Hepatocyte (in vitro differentiated cells): ENCODE measurements at regions not wholly inside any gene's neighbourhood (a gene's known extent, or its start where the extent isn't known, plus 50 kb on each side); places are given as distances from the start of the nearest gene placed in this dataset.

ENCODE experiments used
- DNase-seq: peaks from one replicate; pipeline ENCODE4 v3.0.0-alpha.2; 2016; ENCODE audit warnings: low spot score
- H2AFZ ChIP-seq: fragments of 200-600 bp; sonication (generic); 2 replicates; pipeline ENCODE4 v1.6.0; 2016; ENCODE audit warnings: antibody characterized with exemption, mild to moderate bottlenecking
- H3K27ac ChIP-seq: fragments of 200-600 bp; sonication (generic); 2 replicates; pipeline ENCODE4 v1.5.1; 2016; ENCODE audit warnings: mild to moderate bottlenecking
- H3K27me3 ChIP-seq: fragments of 200-600 bp; sonication (generic); 2 replicates; pipeline ENCODE4 v1.6.1; 2016
- H3K36me3 ChIP-seq: fragments of 200-600 bp; sonication (generic); replicated peaks from 2 replicates; pipeline ENCODE4 v1.5.1; 2016; ENCODE audit warnings: low read depth; ENCODE audit not compliant: insufficient read depth
- H3K4me1 ChIP-seq: fragments of 200-600 bp; sonication (generic); 2 replicates; pipeline ENCODE4 v1.5.1; 2016; ENCODE audit warnings: mild to moderate bottlenecking, moderate library complexity; ENCODE audit not compliant: insufficient read depth
- H3K4me2 ChIP-seq: fragments of 200-600 bp; sonication (generic); 2 replicates; pipeline ENCODE4 v1.6.0; 2016
- H3K4me3 ChIP-seq: fragments of 200-600 bp; sonication (generic); 2 replicates; pipeline ENCODE4 v1.5.1; 2016; ENCODE audit warnings: mild to moderate bottlenecking
- H3K79me2 ChIP-seq: fragments of 200-600 bp; sonication (generic); 2 replicates; pipeline ENCODE4 v1.6.0; 2017; ENCODE audit warnings: mild to moderate bottlenecking
- H3K9me2 ChIP-seq: fragments of 200-600 bp; sonication (generic); replicated peaks from 2 replicates; pipeline ENCODE4 v1.6.0; 2017; ENCODE audit warnings: mild to moderate bottlenecking; ENCODE audit not compliant: insufficient read depth
- H3K9me3 ChIP-seq: fragments of 200-600 bp; sonication (generic); 2 replicates; pipeline ENCODE4 v1.5.1; 2016; ENCODE audit warnings: low read depth, mild to moderate bottlenecking
- H4K20me1 ChIP-seq: fragments of 200-600 bp; sonication (generic); 2 replicates; pipeline ENCODE4 v1.6.0; 2016; ENCODE audit warnings: mild to moderate bottlenecking; ENCODE audit not compliant: insufficient read depth, poor library complexity, severe bottlenecking
- EZH2 ChIP-seq: fragments of 200-600 bp; sonication (generic); IDR thresholded peaks from 2 replicates; pipeline ENCODE4 v1.6.1; 2016; ENCODE audit warnings: antibody characterized with exemption, mild to moderate bottlenecking, borderline replicate concordance
- EZH2phosphoT487 ChIP-seq: fragments of 200-600 bp; sonication (generic); IDR thresholded peaks from one replicate; pipeline ENCODE4 v1.6.1; 2018; ENCODE audit warnings: antibody characterized with exemption, mild to moderate bottlenecking, low read depth, moderate library complexity; ENCODE audit not compliant: unreplicated experiment, severe bottlenecking
- WGBS: methylation state at CpG from one replicate; pipeline ENCODE4 v1.1.6; 2016; ENCODE audit warnings: low lambda C conversion rate; ENCODE audit errors: missing lambda C conversion rate; 5-methylcytosine and 5-hydroxymethylcytosine counted together
- TF ChIP-seq, protein P1 (sequence below): fragments of 200-600 bp; sonication (generic); IDR thresholded peaks from 2 replicates; pipeline ENCODE4 v1.5.1; 2016; ENCODE audit warnings: antibody characterized with exemption, mild to moderate bottlenecking; ENCODE audit not compliant: poor library complexity

DNA sequence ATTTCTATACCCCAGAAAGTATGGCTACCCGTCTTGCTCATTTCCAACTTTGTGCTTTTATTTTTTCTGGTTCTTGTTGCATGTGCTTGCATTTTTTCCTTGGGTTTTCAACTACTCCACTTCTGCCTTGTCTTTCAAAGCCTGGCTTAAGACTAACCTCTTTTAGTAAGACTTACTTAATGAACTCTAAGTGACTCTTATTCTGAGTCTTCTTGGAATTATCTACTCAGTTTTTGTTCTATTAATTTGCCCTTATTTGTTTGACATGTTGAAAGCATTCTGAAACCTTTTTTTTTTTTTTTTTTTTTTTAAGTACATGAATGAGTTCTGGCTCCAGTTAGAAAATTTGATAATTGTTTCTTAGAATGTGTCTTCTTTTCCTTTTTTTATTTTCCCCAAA, 74.8 kb downstream of the SLIT2 start:
- TF ChIP-seq, protein P1, sequence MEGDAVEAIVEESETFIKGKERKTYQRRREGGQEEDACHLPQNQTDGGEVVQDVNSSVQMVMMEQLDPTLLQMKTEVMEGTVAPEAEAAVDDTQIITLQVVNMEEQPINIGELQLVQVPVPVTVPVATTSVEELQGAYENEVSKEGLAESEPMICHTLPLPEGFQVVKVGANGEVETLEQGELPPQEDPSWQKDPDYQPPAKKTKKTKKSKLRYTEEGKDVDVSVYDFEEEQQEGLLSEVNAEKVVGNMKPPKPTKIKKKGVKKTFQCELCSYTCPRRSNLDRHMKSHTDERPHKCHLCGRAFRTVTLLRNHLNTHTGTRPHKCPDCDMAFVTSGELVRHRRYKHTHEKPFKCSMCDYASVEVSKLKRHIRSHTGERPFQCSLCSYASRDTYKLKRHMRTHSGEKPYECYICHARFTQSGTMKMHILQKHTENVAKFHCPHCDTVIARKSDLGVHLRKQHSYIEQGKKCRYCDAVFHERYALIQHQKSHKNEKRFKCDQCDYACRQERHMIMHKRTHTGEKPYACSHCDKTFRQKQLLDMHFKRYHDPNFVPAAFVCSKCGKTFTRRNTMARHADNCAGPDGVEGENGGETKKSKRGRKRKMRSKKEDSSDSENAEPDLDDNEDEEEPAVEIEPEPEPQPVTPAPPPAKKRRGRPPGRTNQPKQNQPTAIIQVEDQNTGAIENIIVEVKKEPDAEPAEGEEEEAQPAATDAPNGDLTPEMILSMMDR = no peak
- TF ChIP-seq EZH2 (no peak), EZH2phosphoT487 (no peak)
- H3K4me3 ChIP-seq = no peak overlapping the region
- no peaks in the 10 kb centered on the region for H3K4me1 ChIP-seq
- WGBS = 88% methylated on average over 1 of the region's 1 CpG
- DNase-seq = no peak
- no peak overlapping the region for H2AFZ ChIP-seq
- H3K79me2 ChIP-seq = peaks cover 14% of the 10 kb centered on the region
- no peaks in the 10 kb centered on the region for H3K9me2 ChIP-seq
- no peaks in the 10 kb centered on the region for H3K9me3 ChIP-seq
- no peak overlapping the region for H3K4me2 ChIP-seq
- no peaks in the 10 kb centered on the region for H3K27me3 ChIP-seq
- no peaks in the 10 kb centered on the region for H4K20me1 ChIP-seq
- H3K27ac ChIP-seq = no peak overlapping the region
- no peaks in the 10 kb centered on the region for H3K36me3 ChIP-seq

- no peaks in the 10 kb centered on the region for H3K4me1 ChIP-seq
- no peak overlapping the region for H3K27ac ChIP-seq
- H4K20me1 ChIP-seq = no peaks in the 10 kb centered on the region
- H3K9me2 ChIP-seq = no peaks in the 10 kb centered on the region
- DNase-seq = no peak
- H3K9me3 ChIP-seq = no peaks in the 10 kb centered on the region
- no peak overlapping the region for H3K4me3 ChIP-seq
- no peak overlapping the region for H2AFZ ChIP-seq
- H3K79me2 ChIP-seq = peaks cover 14% of the 10 kb centered on the region
- WGBS = 57% methylated on average over 2 of the region's 2 CpGs
- no peak overlapping the region for H3K4me2 ChIP-seq
- H3K36me3 ChIP-seq = no peaks in the 10 kb centered on the region
- TF ChIP-seq EZH2phosphoT487 (no peak), EZH2 (no peak)
- TF ChIP-seq, protein P1 = no peak
- H3K27me3 ChIP-seq = no peaks in the 10 kb centered on the region
Observed at GRCh38 chr4:20326977-20327376, 75.3 kb downstream of the SLIT2 start.

GRCh38 chr4:20327808-20328207, 76.1 kb downstream of the SLIT2 start:
- Histone ChIP-seq H3K9me3 (no peaks in the 10 kb centered on the region), H3K4me3 (no peak overlapping the region), H2AFZ (no peak overlapping the region), H3K79me2 (peaks cover 21% of the 10 kb centered on the region), H3K36me3 (no peaks in the 10 kb centered on the region), H3K4me2 (no peak overlapping the region), H3K4me1 (no peaks in the 10 kb centered on the region), H3K27ac (no peak overlapping the region), H3K27me3 (no peaks in the 10 kb centered on the region), H3K9me2 (no peaks in the 10 kb centered on the region), H4K20me1 (no peaks in the 10 kb centered on the region)
- WGBS = 93% methylated on average over 2 of the region's 2 CpGs
- DNase-seq = no peak
- TF ChIP-seq EZH2phosphoT487 (no peak), EZH2 (no peak)
- TF ChIP-seq, protein P1 = no peak

DNA sequence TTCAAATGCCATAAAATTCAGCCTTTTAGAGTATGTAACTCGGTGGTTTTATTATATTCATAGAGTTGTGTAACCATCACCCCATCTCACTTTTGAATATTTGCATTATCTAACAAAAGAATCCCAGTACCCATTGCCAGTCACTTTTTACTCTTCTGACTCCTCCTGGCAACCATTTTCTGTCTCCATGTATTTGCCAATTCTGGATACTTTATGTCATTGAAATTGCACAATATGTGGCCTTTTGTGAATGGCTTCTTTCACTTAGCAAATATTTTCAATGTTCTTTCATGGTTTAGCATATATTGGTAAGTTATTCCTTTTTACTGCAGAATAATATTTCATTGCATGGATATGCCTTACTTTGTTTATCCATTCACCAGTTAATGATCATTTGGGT, 79.9 kb downstream of the SLIT2 start:
- Histone ChIP-seq H4K20me1 (no peaks in the 10 kb centered on the region), H3K79me2 (peaks cover 21% of the 10 kb centered on the region), H3K36me3 (no peaks in the 10 kb centered on the region), H3K27me3 (no peaks in the 10 kb centered on the region), H3K4me2 (no peak overlapping the region), H3K4me1 (no peaks in the 10 kb centered on the region), H3K27ac (no peak overlapping the region), H3K9me2 (no peaks in the 10 kb centered on the region), H2AFZ (no peak overlapping the region), H3K9me3 (no peaks in the 10 kb centered on the region), H3K4me3 (no peak overlapping the region)
- TF ChIP-seq EZH2phosphoT487 (no peak), EZH2 (no peak)
- TF ChIP-seq, protein P1 = no peak
- DNase-seq = no peak
- WGBS = 93% methylated on average over 1 of the region's 1 CpG
